ENCODE measurements at regions not wholly inside any gene's neighbourhood (a gene's known extent, or its start where the extent isn't known, plus 50 kb on each side); places are given as distances from the start of the nearest gene placed in this dataset.

GRCh38 chr16:20214401-20214800, 112.9 kb downstream of the GP2 start (continued):
- TF ChIP-seq E4F1 (IDR thresholded peaks at IDR 0.05; ENCODE audit: borderline replicate concordance, partially characterized antibody) (no peak), HDAC2 (IDR thresholded peaks at IDR 0.05) (no peak), EED (IDR thresholded peaks at IDR 0.05; ENCODE audit: low read depth) (no peak), LARP7 (IDR thresholded peaks at IDR 0.05) (no peak)

GRCh38 chr16:20203272-20203671, 124.0 kb downstream of the GP2 start:
- H4K20me1 ChIP-seq (ENCODE audit: control insufficient read depth, insufficient read depth) = no peaks in the 10 kb centered on the region
- DNase-seq (ENCODE audit: low read depth, low spot score) (no peak), FAIRE-seq (no peak), ATAC-seq (no peak)
- no peak overlapping the region for H3K4me3 ChIP-seq
- no peak overlapping the region for H3K9ac ChIP-seq (ENCODE audit: control insufficient read depth, insufficient read depth, low read length)
- no peaks in the 10 kb centered on the region for H3K36me3 ChIP-seq (ENCODE audit: control insufficient read depth in 2 of 2, insufficient read depth in 2 of 2, low read length in 1 of 2)
- H3K79me2 ChIP-seq (ENCODE audit: control insufficient read depth, insufficient read depth, low read length) = no peaks in the 10 kb centered on the region
- no peaks in the 10 kb centered on the region for H3K27me3 ChIP-seq (replicated peaks in 1 of 2; ENCODE audit: control insufficient read depth in 2 of 2, insufficient read depth in 2 of 2, low read length in 1 of 2)
- TF ChIP-seq KAT2A (conservative IDR thresholded peaks at IDR 0.05; ENCODE audit: control insufficient read depth, low read depth, low read length) (no peak), RAD21 (IDR thresholded peaks at IDR 0.05; ENCODE audit: insufficient read depth, low read depth, low read length) (no peak), MYC (IDR thresholded peaks at IDR 0.05; ENCODE audit: insufficient read depth, insufficient read length, insufficient replicate concordance, low read length, severe bottlenecking) (no peak)
- CTCF ChIA-PET = no interaction called here
- H2AFZ ChIP-seq (ENCODE audit: control insufficient read depth, low read depth, low read length) = no peak overlapping the region
- intact Hi-C loops (cut with micrococcal nuclease; ENCODE audit: unreplicated experiment) (no loop called here), in situ Hi-C loops (cut with MboI) (no loop called here)
- H3K27ac ChIP-seq (ENCODE audit: control insufficient read depth, insufficient read depth) = no peak overlapping the region
- SMC1A ChIA-PET (ENCODE audit: uncharacterized antibody, unreplicated experiment) = no interaction called here
- no TSS peak for BruUV-seq (replicated peaks)
- POLR2A ChIA-PET = no interaction called here
- no peak overlapping the region for H3K4me2 ChIP-seq (ENCODE audit: control insufficient read depth, insufficient read depth)
- RAD21 ChIA-PET (ENCODE audit: unreplicated experiment) = no interaction called here
- WGBS (ENCODE audit: insufficient coverage, insufficient replicate concordance, low lambda C conversion rate, missing lambda C conversion rate) = 9% methylated on average over 6 of the region's 6 CpGs
- H3K4me1 ChIP-seq (ENCODE audit: control insufficient read depth, insufficient read depth, low read length) = no peaks in the 10 kb centered on the region
- no peaks in the 10 kb centered on the region for H3K9me3 ChIP-seq (replicated peaks; ENCODE audit: control insufficient read depth, insufficient read depth, low read length)

Measured in GM12878 (cell line).